HEK293 (cell line): ENCODE measurements at regions not wholly inside any gene's neighbourhood (a gene's known extent, or its start where the extent isn't known, plus 50 kb on each side); places are given as distances from the start of the nearest gene placed in this dataset.

Experiments used
- CTCF ChIA-PET: fragments of 350-600 bp; formaldehyde crosslinking; extraction: SDS; loops from one replicate; lab custom pipeline; 2021; ENCODE audit warnings: antibody characterized with exemption; lab: Yijun Ruan, JAX
- POLR2A ChIA-PET: fragments of 300-600 bp; formaldehyde crosslinking; extraction: SDS; loops from one replicate; lab custom pipeline; 2020; ENCODE audit warnings: antibody characterized with exemption, inconsistent platforms; lab: Yijun Ruan, JAX
- H3K27ac ChIP-seq: fragments of 200-500 bp; sonication (Bioruptor generic); 2 replicates; pipeline ENCODE4 v1.5.1; 2014; ENCODE audit warnings: low read depth, low read length, control low read depth, inconsistent platforms; ENCODE audit errors: extremely low read depth
- H3K36me3 ChIP-seq, 2 experiments: fragments of 200-500 bp in 1 of 2; sonication (Bioruptor generic) in 1 of 2; 1 replicate in 1 of 2; 2 replicates in 1 of 2; pipeline ENCODE4 v1.5.1; 2014 to 2017; ENCODE audit warnings: inconsistent platforms in 2 of 2, low read length in 2 of 2; ENCODE audit not compliant: control insufficient read depth in 2 of 2, insufficient read depth in 1 of 2
- H3K4me1 ChIP-seq: fragments of 200-500 bp; sonication (Bioruptor generic); 2 replicates; pipeline ENCODE4 v1.5.1; 2014; ENCODE audit warnings: mild to moderate bottlenecking, low read length, inconsistent platforms; ENCODE audit not compliant: control insufficient read depth, insufficient read depth
- H3K4me3 ChIP-seq: 2 replicates; pipeline ENCODE4 v1.5.1; 2011; ENCODE audit warnings: low read depth, mild to moderate bottlenecking, control low read depth, low read length, moderate library complexity
- H3K9me3 ChIP-seq: fragments of 200-500 bp; sonication (Bioruptor generic); 2 replicates; pipeline ENCODE4 v1.5.1; 2014; ENCODE audit warnings: low read depth, low read length, inconsistent platforms; ENCODE audit not compliant: control insufficient read depth, insufficient read depth
- HOXD13 ChIP-seq: sonication (generic); formaldehyde crosslinking; IDR thresholded peaks from 2 replicates; pipeline ENCODE4 v1.8.0; 2022; ENCODE audit warnings: missing genetic modification reagents, borderline replicate concordance
- SALL2 ChIP-seq: fragments of 450-650 bp; formaldehyde crosslinking; IDR thresholded peaks from 2 replicates; pipeline ENCODE4 v1.5.0; 2017; ENCODE audit warnings: missing biosample characterization, mild to moderate bottlenecking, missing genetic modification characterization, borderline replicate concordance
- YY1 ChIP-seq: fragments of 450-650 bp; formaldehyde crosslinking; IDR thresholded peaks from 2 replicates; pipeline ENCODE4 v1.5.1; 2018; ENCODE audit warnings: missing biosample characterization, missing genetic modification characterization
- ZBTB8A ChIP-seq: fragments of 450-650 bp; formaldehyde crosslinking; IDR thresholded peaks from 2 replicates; pipeline ENCODE4 v1.5.1; 2016; ENCODE audit warnings: missing biosample characterization, missing genetic modification characterization
- ZFP37 ChIP-seq: fragments of 450-650 bp; formaldehyde crosslinking; IDR thresholded peaks from 2 replicates; pipeline ENCODE4 v1.5.1; 2016; ENCODE audit warnings: missing biosample characterization, missing genetic modification characterization
- ZIC2 ChIP-seq: fragments of 450-650 bp; formaldehyde crosslinking; IDR thresholded peaks from 2 replicates; pipeline ENCODE4 v1.5.1; 2016; ENCODE audit warnings: missing biosample characterization, missing genetic modification characterization
- ZNF169 ChIP-seq: fragments of 450-650 bp; formaldehyde crosslinking; IDR thresholded peaks from 2 replicates; pipeline ENCODE4 v1.5.1; 2016; ENCODE audit warnings: missing biosample characterization, missing genetic modification characterization
- ZNF19 ChIP-seq: fragments of 450-650 bp; formaldehyde crosslinking; IDR thresholded peaks from 2 replicates; pipeline ENCODE4; 2016; ENCODE audit warnings: missing biosample characterization, missing genetic modification characterization, low read depth
- ZNF211 ChIP-seq: fragments of 450-650 bp; formaldehyde crosslinking; IDR thresholded peaks from 2 replicates; pipeline ENCODE4 v1.5.1; 2016; ENCODE audit warnings: low read depth, missing biosample characterization, missing genetic modification characterization
- ZNF266 ChIP-seq: fragments of 450-650 bp; formaldehyde crosslinking; IDR thresholded peaks from 2 replicates; pipeline ENCODE4 v1.5.1; 2016; ENCODE audit warnings: missing biosample characterization, missing genetic modification characterization, low read depth
- ZNF274 ChIP-seq, 2 experiments: fragments of 200-500 bp in 1 of 2; fragments of 450-650 bp in 1 of 2; sonication (Bioruptor generic) in 1 of 2; formaldehyde crosslinking in 1 of 2; IDR thresholded peaks; 2 replicates each; pipeline versions ENCODE4 v1.5.1 to v1.6.1; 2014 to 2016; ENCODE audit warnings: borderline replicate concordance in 1 of 2, inconsistent platforms in 1 of 2, low read length in 1 of 2, missing biosample characterization in 1 of 2, missing genetic modification characterization in 1 of 2
- ZNF341 ChIP-seq: fragments of 450-650 bp; formaldehyde crosslinking; IDR thresholded peaks from 2 replicates; pipeline ENCODE4; 2016; ENCODE audit warnings: low read depth, missing biosample characterization, missing genetic modification characterization
- ZNF391 ChIP-seq: fragments of 450-650 bp; formaldehyde crosslinking; IDR thresholded peaks from 2 replicates; pipeline ENCODE4 v1.5.1; 2016; ENCODE audit warnings: low read depth, missing biosample characterization, missing genetic modification characterization, borderline replicate concordance
- ZNF433 ChIP-seq: fragments of 450-650 bp; formaldehyde crosslinking; IDR thresholded peaks from 2 replicates; pipeline ENCODE4 v1.5.1; 2016; ENCODE audit warnings: missing biosample characterization, missing genetic modification characterization, low read depth
- ZNF558 ChIP-seq: fragments of 450-650 bp; formaldehyde crosslinking; IDR thresholded peaks from 2 replicates; pipeline ENCODE4 v1.5.1; 2016; ENCODE audit warnings: missing biosample characterization, missing genetic modification characterization
- ZNF707 ChIP-seq: fragments of 450-650 bp; formaldehyde crosslinking; IDR thresholded peaks from 2 replicates; pipeline ENCODE4 v1.5.1; 2016; ENCODE audit warnings: missing biosample characterization, missing genetic modification characterization
- ZNF776 ChIP-seq: fragments of 450-650 bp; formaldehyde crosslinking; IDR thresholded peaks from 2 replicates; pipeline ENCODE4 v1.5.0; 2017; ENCODE audit warnings: missing biosample characterization, missing genetic modification characterization, borderline replicate concordance
- TF ChIP-seq, protein P1 (sequence below): fragments of 450-650 bp; formaldehyde crosslinking; IDR thresholded peaks from 2 replicates; pipeline ENCODE4 v1.5.1; 2016; ENCODE audit warnings: missing biosample characterization, missing genetic modification characterization
- TF ChIP-seq, protein P2 (sequence below): fragments of 450-650 bp; formaldehyde crosslinking; IDR thresholded peaks from 2 replicates; pipeline ENCODE4 v1.5.1; 2016; ENCODE audit warnings: missing biosample characterization, missing genetic modification characterization
- TF ChIP-seq, protein P3 (sequence below): fragments of 450-650 bp; formaldehyde crosslinking; IDR thresholded peaks from 2 replicates; pipeline ENCODE4 v1.5.1; 2016; ENCODE audit warnings: missing biosample characterization, missing genetic modification characterization

DNA sequence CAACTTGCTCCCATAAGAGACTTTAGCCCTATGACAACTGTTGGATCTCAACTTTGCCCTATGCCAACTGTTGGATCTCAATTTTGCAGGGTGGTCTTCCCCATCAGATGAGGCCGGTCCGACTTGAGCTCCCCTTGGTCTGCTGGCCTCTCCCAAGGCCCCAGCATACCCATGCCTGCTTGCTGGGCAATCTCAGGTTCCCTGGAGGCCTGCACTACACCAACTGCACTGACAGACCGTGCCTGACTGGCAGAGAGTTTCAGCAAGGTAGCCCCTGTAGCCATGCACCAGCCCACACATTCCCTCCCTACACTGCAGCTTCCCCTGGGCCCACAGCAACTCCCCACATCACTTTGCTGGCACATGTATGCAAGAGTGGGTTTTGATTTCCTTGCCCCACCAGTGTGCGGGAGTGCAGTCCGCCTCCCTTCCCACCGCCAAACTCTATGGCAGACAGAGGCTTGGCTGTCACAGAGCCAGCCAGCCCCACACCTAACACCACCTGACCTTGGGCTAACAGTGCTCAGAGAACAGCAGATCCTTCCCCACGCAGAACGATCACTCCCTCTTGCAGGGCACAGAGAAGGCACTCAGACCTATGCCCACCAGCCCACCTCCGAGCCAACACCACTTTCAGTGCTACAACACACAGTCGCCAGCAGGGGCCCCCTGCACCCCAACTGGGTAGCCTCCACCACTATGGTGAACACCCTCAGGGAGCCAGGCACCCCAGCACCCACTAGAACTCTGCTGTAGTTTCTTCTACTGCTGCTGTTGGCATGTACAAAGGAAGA, 279.9 kb upstream of the COX7C start (continued):
- TF ChIP-seq ZNF558: no peak
- TF ChIP-seq, protein P1, sequence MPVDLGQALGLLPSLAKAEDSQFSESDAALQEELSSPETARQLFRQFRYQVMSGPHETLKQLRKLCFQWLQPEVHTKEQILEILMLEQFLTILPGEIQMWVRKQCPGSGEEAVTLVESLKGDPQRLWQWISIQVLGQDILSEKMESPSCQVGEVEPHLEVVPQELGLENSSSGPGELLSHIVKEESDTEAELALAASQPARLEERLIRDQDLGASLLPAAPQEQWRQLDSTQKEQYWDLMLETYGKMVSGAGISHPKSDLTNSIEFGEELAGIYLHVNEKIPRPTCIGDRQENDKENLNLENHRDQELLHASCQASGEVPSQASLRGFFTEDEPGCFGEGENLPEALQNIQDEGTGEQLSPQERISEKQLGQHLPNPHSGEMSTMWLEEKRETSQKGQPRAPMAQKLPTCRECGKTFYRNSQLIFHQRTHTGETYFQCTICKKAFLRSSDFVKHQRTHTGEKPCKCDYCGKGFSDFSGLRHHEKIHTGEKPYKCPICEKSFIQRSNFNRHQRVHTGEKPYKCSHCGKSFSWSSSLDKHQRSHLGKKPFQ: no peak

DNA sequence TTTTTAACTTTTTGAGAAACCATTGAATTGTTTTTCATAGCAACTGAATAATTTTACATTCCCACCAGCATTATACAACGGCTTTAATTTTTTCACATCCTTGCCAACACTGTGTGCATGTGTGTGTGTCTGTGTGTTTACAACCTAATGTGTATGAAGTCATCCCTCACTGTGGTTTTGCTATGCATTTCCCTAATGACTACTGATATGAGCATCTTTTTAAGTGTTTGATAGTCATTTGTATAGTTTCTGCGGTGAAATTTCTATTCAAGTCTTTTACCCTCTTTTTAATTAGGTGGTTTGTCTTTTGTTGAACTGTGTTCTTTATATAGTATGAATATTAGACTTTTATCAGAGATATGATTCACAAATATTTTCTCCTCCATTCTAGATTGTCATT, 263.1 kb upstream of the COX7C start:
- CTCF ChIA-PET: no interaction called here
- Histone ChIP-seq H3K36me3 (no peaks in the 10 kb centered on the region), H3K4me1 (no peaks in the 10 kb centered on the region), H3K27ac (no peak overlapping the region), H3K4me3 (no peak overlapping the region), H3K9me3 (no peaks in the 10 kb centered on the region)
- TF ChIP-seq SALL2 (tag by site-specific recombination): no peak
- POLR2A ChIA-PET: no interaction called here

DNA sequence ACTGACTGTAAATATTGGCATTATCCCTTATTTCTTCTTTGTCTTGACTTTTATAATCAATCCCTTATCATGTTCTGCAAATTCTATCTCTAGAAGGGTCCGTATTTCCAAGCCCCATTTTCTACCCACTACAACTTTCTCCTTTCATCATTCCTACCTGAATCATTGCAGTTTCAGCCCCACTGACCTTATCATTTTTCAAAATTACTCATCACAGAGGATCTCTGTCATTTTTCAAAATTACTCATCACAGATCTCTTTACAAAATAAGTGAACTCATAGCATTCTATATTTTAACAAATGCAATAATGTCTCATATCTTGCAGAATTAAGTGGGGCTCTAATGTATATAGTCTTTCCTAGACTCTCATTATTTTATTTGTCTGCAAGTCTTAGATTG, 256.9 kb upstream of the COX7C start:
- TF ChIP-seq ZNF433 (tag by site-specific recombination) (no peak), ZNF391 (tag by site-specific recombination) (no peak), ZNF266 (tag by site-specific recombination) (no peak), ZNF169 (tag by site-specific recombination) (no peak)
- POLR2A ChIA-PET: no interaction called here
- no peaks in the 10 kb centered on the region for H3K36me3 ChIP-seq
- H3K27ac ChIP-seq: no peak overlapping the region
- H3K4me3 ChIP-seq: no peak overlapping the region
- CTCF ChIA-PET: no interaction called here
- no peaks in the 10 kb centered on the region for H3K9me3 ChIP-seq
- no peaks in the 10 kb centered on the region for H3K4me1 ChIP-seq

DNA sequence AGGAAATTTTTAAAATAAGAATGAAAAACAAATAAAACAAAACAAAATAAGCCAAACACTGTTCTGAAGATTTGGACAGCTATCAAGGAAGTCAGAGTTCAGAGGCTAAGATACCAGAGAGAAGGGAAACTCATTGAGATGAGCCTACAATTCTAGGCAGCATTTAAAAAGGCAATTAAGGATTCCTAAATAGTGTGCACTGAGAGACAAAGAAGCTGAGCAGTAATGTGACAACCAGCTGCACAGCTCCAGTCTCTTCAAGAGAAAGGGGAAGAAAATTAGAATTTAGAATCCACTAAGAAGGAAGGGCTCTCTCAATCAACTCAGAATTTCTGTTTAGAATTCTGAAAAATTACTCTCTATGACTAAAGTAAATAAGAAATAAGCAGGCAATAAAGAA, 246.7 kb upstream of the COX7C start:
- Histone ChIP-seq H3K27ac (no peak overlapping the region), H3K4me1 (no peaks in the 10 kb centered on the region), H3K4me3 (no peak overlapping the region), H3K36me3 (no peaks in the 10 kb centered on the region), H3K9me3 (no peaks in the 10 kb centered on the region)
- no peak for TF ChIP-seq ZNF211 (tag by site-specific recombination)
- no peak for TF ChIP-seq ZFP37 (tag by site-specific recombination)
- no peak for TF ChIP-seq ZBTB8A (tag by site-specific recombination)
- no peak for TF ChIP-seq ZNF274 (IDR thresholded peaks at IDR 0.05; ENCODE audit: low read length)
- TF ChIP-seq ZNF274 (tag by site-specific recombination; IDR thresholded peaks at IDR 0.05; ENCODE audit: borderline replicate concordance): no peak
- no peak for TF ChIP-seq ZNF341 (tag by site-specific recombination)
- TF ChIP-seq HOXD13 (CRISPR knock-in tag): no peak
- ChIA-PET POLR2A (no interaction called here), CTCF (no interaction called here)

DNA sequence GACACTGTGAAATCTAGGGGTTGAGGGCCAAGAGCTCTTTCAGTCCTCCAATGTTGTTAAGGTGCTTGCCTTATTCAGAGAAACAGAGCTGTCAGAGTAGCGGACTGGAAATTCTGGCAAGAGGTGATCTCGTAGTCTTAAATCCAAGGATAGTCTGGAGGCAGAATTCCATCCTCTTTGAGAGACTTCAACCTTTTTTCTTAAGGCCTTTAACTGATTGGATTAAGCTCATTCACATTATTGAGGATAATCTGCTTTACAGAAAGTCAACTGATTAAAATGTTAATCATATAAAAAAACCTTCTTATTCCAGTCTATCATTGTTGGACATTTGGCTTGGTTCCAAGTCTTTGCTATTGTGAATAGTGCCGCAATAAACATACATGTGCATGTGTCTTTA, 243.1 kb upstream of the COX7C start:
- Histone ChIP-seq H3K27ac (no peak overlapping the region), H3K4me3 (no peak overlapping the region), H3K9me3 (no peaks in the 10 kb centered on the region), H3K36me3 (no peaks in the 10 kb centered on the region), H3K4me1 (no peaks in the 10 kb centered on the region)
- ChIA-PET CTCF (interaction anchor here (0.6 kb wide), 1 partner anchor 958 kb away, joined by 3 read pairs; no protein-coding TSS in a partner anchor), POLR2A (no interaction called here)
- TF ChIP-seq, protein P2, sequence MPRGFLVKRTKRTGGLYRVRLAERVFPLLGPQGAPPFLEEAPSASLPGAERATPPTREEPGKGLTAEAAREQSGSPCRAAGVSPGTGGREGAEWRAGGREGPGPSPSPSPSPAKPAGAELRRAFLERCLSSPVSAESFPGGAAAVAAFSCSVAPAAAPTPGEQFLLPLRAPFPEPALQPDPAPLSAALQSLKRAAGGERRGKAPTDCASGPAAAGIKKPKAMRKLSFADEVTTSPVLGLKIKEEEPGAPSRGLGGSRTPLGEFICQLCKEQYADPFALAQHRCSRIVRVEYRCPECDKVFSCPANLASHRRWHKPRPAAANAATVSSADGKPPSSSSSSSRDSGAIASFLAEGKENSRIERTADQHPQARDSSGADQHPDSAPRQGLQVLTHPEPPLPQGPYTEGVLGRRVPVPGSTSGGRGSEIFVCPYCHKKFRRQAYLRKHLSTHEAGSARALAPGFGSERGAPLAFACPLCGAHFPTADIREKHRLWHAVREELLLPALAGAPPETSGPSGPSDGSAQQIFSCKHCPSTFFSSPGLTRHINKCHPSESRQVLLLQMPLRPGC (tag by site-specific recombination): no peak
- TF ChIP-seq YY1 (no peak), ZIC2 (tag by site-specific recombination) (no peak), ZNF19 (tag by site-specific recombination) (no peak), ZNF707 (tag by site-specific recombination) (no peak), ZNF776 (tag by site-specific recombination) (no peak), ZNF211 (tag by site-specific recombination) (no peak)
- TF ChIP-seq, protein P3, sequence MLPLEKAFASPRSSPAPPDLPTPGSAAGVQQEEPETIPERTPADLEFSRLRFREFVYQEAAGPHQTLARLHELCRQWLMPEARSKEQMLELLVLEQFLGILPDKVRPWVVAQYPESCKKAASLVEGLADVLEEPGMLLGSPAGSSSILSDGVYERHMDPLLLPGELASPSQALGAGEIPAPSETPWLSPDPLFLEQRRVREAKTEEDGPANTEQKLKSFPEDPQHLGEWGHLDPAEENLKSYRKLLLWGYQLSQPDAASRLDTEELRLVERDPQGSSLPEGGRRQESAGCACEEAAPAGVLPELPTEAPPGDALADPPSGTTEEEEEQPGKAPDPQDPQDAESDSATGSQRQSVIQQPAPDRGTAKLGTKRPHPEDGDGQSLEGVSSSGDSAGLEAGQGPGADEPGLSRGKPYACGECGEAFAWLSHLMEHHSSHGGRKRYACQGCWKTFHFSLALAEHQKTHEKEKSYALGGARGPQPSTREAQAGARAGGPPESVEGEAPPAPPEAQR: no peak
